Heart right ventricle (tissue), 16 donors: ENCODE measurements at regions not wholly inside any gene's neighbourhood (a gene's known extent, or its start where the extent isn't known, plus 50 kb on each side); places are given as distances from the start of the nearest gene placed in this dataset.
A peak's percentile ranks its signal among the peaks of the same experiment; 100 is the strongest.

Experiments used
- ATAC-seq, 8 donors: fragments of 200-7000 bp; cut with Tn5 transposase; one replicate each; pipeline ENCODE4 v1.9.1; 2020; ENCODE audit warnings: mild to moderate bottlenecking in 8 of 8, moderate library complexity in 8 of 8, moderate number of reproducible peaks in 1 of 8
- DNase-seq, 2 donors: peaks; one replicate each; pipeline ENCODE4 v3.0.0-alpha.2; 2020
- H3K27ac ChIP-seq, 10 donors: fragments of 200-600 bp; sonication (generic) in 2 of 10; one replicate each; pipeline versions ENCODE4 v1.5.0 to v1.8.0; 2020 to 2022; ENCODE audit warnings: mild to moderate bottlenecking in 3 of 10
- H3K27me3 ChIP-seq, 7 donors: fragments of 200-600 bp; one replicate each; pipeline ENCODE4 v1.8.0; 2021 to 2022; ENCODE audit warnings: mild to moderate bottlenecking in 2 of 7
- H3K36me3 ChIP-seq, 9 donors: fragments of 200-600 bp; sonication (generic) in 1 of 9; one replicate each; pipeline versions ENCODE4 v1.5.0 to v1.8.0; 2020 to 2022; ENCODE audit warnings: mild to moderate bottlenecking in 2 of 9
- H3K4me1 ChIP-seq, 9 donors: fragments of 200-600 bp; sonication (generic) in 1 of 9; one replicate each; pipeline versions ENCODE4 v1.5.0 to v1.8.0; 2020 to 2022; ENCODE audit warnings: mild to moderate bottlenecking in 4 of 9
- H3K4me3 ChIP-seq, 10 donors: fragments of 200-600 bp; sonication (generic) in 2 of 10; one replicate each; pipeline versions ENCODE4 v1.5.0 to v1.8.0; 2020 to 2022; ENCODE audit warnings: mild to moderate bottlenecking in 7 of 10, moderate library complexity in 2 of 10
- H3K9me3 ChIP-seq, 11 donors: fragments of 200-600 bp in 10 of 11; sonication (generic) in 2 of 11; one replicate each; pipeline versions ENCODE4 v1.5.0 to v1.8.0; 2013 to 2022; ENCODE audit warnings: mild to moderate bottlenecking in 2 of 11, control low read depth in 1 of 11, moderate library complexity in 1 of 11
- WGBS, 2 donors: extraction: QIAGEN DNeasy Blood & Tissue Kit; methylation state at CpG; one replicate each; pipeline ENCODE4 v1.1.7; 2013; ENCODE audit warnings: inconsistent platforms in 1 of 2; 5-methylcytosine and 5-hydroxymethylcytosine counted together
- intact Hi-C, 10 donors: fragments of 100-400 bp; cut with DNase I; formaldehyde crosslinking; loops; one replicate each; pipeline versions ENCODE4 v1.11.1 to v1.14.2; 2022
- TF ChIP-seq, protein P1 (sequence below), 9 donors: fragments of 200-600 bp; sonication (generic) in 2 of 9; IDR thresholded peaks; one replicate each; pipeline versions ENCODE4 v1.5.0 to v1.8.0; 2021 to 2022; ENCODE audit warnings: antibody characterized with exemption in 9 of 9, mild to moderate bottlenecking in 5 of 9, moderate library complexity in 1 of 9
- donor health status: Arrhythmogenic right ventricular cardiomyopathy.
- donor health status: ischemic (EF 13 %, LVEDD 7.1; RV severe dilation, severe dysfunction).
- donor health status: healthy with polysubstance abuse.
- donor health status: DM: no; HTN: yes; CAD: no.
- donor health status: DM: no; HTN: no; CAD: no.
- donor health status: ischemic (EF 25% LVEDD 6.9; RV normal size, moderate dysfunction).
- donor health status: ischemic (EF 25% LVEDD 5.7; RV mildly dilated, moderate dysfunction).
- donor health status: healthy.
- donor health status: DM: yes; HTN: yes; CAD: no.
- donor health status: Ischemic cardiomyopathy.
- donor health status: ischemic (EF 35%, LVEDD 5.7; RV mildly dilated, moderate dysfunction).
- donor health status: nonischemic (EF 11% LVEDD 7.7; RV severe dilation, severe dysfunction).
- donor health status: DM: yes; HTN: yes; CAD: no.
- donor health status: PGD.
- donor health status: ischemic (EF 29% LVEDD 5.4; RV normal size, mild dysfunction).
- donor health status: nonischemic (EF 23%, LVEDD 6.1; RV moderate dilation, normal function).

DNA sequence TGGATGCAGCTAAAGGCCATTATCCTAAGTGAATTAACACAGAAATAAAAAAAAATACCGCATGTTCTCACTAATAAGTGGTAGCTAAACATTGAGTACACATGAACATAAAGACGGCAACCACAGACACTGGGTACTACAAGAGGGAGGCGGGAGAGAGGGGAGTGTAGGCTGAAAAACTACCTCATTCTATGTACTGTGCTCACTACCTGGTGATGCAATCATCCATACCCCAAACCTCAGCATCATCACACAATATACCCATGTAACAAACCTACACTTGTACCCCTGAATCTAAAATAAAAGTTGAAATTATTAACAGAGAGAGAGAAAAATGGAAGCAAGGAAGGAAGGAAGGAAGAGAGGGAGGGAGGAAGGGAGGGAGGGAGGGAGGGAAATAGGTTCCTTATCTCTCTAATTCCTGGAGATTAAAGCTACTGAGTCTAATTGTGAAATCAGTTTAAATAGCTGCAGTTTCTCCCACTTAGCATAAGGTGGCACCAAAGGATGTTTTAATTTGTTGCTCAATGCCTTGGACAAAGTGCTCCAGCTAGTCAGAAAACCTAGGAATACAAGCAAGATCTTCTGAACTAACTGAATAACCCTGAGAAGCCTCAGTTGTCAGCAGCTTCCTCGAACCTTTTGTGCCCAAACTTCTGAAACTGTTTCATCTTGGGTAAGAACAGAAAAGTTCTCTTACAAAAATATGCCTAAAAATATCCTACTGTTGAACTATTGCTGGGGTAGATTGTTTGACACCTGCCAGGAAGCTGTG, 79.4 kb upstream of the ATP11B start:
- Histone ChIP-seq H3K4me1 (peaks cover 0 to 14% (median 6%) of the 10 kb centered on the region in 9 donors), H3K4me3 (no peak overlapping the region), H3K36me3 (no peaks in the 10 kb centered on the region), H3K9me3 (no peaks in the 10 kb centered on the region), H3K27ac (no peak overlapping the region), H3K27me3 (no peaks in the 10 kb centered on the region)
- intact Hi-C loops = loop anchor here in 9 of 10 donors (2.0 to 10.0 kb wide), 5 partner anchors 71 to 671 kb away; no protein-coding TSS in a partner anchor
- no peak for DNase-seq
- peak; percentile 61 to 90 (median 80) for ATAC-seq
- TF ChIP-seq, protein P1, sequence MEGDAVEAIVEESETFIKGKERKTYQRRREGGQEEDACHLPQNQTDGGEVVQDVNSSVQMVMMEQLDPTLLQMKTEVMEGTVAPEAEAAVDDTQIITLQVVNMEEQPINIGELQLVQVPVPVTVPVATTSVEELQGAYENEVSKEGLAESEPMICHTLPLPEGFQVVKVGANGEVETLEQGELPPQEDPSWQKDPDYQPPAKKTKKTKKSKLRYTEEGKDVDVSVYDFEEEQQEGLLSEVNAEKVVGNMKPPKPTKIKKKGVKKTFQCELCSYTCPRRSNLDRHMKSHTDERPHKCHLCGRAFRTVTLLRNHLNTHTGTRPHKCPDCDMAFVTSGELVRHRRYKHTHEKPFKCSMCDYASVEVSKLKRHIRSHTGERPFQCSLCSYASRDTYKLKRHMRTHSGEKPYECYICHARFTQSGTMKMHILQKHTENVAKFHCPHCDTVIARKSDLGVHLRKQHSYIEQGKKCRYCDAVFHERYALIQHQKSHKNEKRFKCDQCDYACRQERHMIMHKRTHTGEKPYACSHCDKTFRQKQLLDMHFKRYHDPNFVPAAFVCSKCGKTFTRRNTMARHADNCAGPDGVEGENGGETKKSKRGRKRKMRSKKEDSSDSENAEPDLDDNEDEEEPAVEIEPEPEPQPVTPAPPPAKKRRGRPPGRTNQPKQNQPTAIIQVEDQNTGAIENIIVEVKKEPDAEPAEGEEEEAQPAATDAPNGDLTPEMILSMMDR (IDR thresholded peaks at IDR 0.05) = peak; percentile 34 to 74 (median 61)
- WGBS, 2 donors = 38 to 39% methylated on average over 4 of the region's 4 CpGs

DNA sequence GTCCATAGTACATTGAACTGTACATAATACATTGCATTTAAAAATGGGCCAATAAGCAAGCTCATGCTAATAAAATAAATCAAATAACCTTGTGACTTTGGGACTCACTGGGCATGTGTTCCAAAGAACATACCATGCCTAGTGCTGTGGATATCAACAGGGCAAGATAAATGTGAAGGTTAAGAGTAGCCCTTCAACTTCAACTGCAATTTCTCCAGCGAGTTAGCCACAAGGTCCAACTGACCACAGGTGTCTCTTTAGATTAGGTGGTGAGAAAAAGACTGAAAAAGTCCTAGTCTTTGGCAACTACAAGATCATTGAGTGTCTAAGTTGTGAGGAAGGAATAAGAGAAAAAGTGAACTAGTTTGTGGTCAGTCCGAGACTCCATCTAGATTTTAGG, 78.3 kb upstream of the ATP11B start:
- Histone ChIP-seq H3K4me3 (no peak overlapping the region), H3K9me3 (no peaks in the 10 kb centered on the region), H3K27me3 (no peaks in the 10 kb centered on the region), H3K27ac (no peak overlapping the region), H3K36me3 (no peaks in the 10 kb centered on the region), H3K4me1 (peaks cover 0 to 14% (median 6%) of the 10 kb centered on the region in 9 donors)
- intact Hi-C loops = loop anchor here in 6 of 10 donors (2.0 to 10.0 kb wide), 5 partner anchors 70 to 670 kb away; no protein-coding TSS in a partner anchor
- ATAC-seq (peak in 6 of 8 donors; percentile 58 to 87 (median 78)), DNase-seq (no peak)
- TF ChIP-seq, protein P1 (IDR thresholded peaks at IDR 0.05) = no peak
- 72 to 79% methylated on average over 2 of the region's 2 CpGs for WGBS, 2 donors

DNA sequence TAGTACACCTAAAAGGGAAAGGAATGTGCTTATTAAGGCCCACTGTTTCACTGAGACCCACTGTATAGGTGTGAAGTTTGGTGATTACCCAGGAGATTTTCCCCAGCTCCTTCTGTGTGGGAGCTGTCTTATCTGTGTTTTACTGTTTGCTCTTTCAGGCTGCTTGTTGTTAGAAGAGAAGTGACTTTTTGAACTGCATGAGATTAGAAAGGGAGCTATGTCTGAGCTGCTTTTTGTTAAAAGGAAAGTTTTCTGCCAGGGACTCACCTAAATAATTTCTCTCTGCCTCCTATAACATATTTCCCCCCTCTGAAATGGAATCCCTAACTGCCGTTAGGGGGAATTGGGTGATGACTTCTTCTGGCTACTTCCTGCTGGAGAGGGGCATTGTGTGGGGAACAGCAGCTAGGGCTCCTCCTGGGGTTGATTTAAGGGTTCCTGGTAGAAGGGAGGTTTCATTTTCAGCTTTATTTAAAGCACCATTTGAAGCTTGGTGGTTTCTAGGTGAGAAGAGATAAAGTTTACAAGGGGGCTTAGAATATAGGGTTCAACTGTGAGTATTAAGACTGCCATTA, 77.1 kb upstream of the ATP11B start:
- intact Hi-C loops = loop anchor here in 3 of 10 donors (5.0 to 10.0 kb wide), 3 partner anchors 69 to 669 kb away; no protein-coding TSS in a partner anchor
- 34 to 37% methylated on average over 1 of the region's 1 CpG for WGBS, 2 donors
- Histone ChIP-seq H3K4me3 (no peak overlapping the region), H3K27ac (no peak overlapping the region), H3K4me1 (peaks cover 0 to 14% (median 6%) of the 10 kb centered on the region in 9 donors), H3K36me3 (no peaks in the 10 kb centered on the region), H3K9me3 (no peaks in the 10 kb centered on the region), H3K27me3 (no peaks in the 10 kb centered on the region)
- no peak for DNase-seq
- ATAC-seq = peak in 1 of 8 donors; percentile 13
- TF ChIP-seq, protein P1 (IDR thresholded peaks at IDR 0.05) = no peak

DNA sequence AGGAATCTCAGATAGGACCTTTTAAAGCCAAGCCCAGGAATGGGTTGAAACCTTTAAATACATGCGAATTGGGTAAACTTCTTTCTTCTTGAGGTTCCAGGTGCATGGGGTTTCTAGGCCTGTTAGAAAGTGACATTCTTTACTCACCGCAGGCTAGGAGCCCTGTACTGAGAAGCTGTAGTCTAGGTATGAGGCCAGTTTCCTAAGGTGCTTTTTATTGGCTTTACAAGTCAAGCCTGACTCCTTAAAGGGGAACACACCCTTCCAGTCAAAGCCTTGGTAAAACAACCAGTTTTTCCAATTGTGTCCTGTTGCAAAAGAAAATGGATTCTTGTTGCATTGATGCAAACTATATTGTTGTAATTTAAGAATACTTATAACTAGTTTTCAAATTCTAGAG, 76.1 kb upstream of the ATP11B start:
- Histone ChIP-seq H3K4me1 (peaks cover 0 to 14% (median 6%) of the 10 kb centered on the region in 9 donors), H3K4me3 (no peak overlapping the region), H3K36me3 (no peaks in the 10 kb centered on the region), H3K9me3 (no peaks in the 10 kb centered on the region), H3K27me3 (no peaks in the 10 kb centered on the region), H3K27ac (no peak overlapping the region)
- intact Hi-C loops = loop anchor here in 3 of 10 donors (5.0 to 10.0 kb wide), 3 partner anchors 68 to 668 kb away; no protein-coding TSS in a partner anchor
- DNase-seq = no peak
- ATAC-seq = no peak
- 80 to 87% methylated on average over 2 of the region's 2 CpGs for WGBS, 2 donors
- TF ChIP-seq, protein P1 (IDR thresholded peaks at IDR 0.05) = no peak
